Breast epithelium (tissue), 3 donors: ENCODE measurements at regions not wholly inside any gene's neighbourhood (a gene's known extent, or its start where the extent isn't known, plus 50 kb on each side); places are given as distances from the start of the nearest gene placed in this dataset.

Source experiments
- POLR2A ChIP-seq: fragments of 450-650 bp; IDR thresholded peaks from one replicate; pipeline ENCODE4 v1.6.1; 2016; ENCODE audit warnings: antibody characterized with exemption, mild to moderate bottlenecking, moderate library complexity
- POLR2AphosphoS5 ChIP-seq, 3 donors: sonication (generic); formaldehyde crosslinking; IDR thresholded peaks; one replicate each; pipeline ENCODE4 v1.6.1; 2017; ENCODE audit warnings: antibody characterized with exemption in 3 of 3
- TF ChIP-seq, protein P1 (sequence below), 3 donors: fragments of 450-650 bp; IDR thresholded peaks; one replicate each; pipeline ENCODE4 v1.5.1; 2016 to 2017; ENCODE audit warnings: antibody characterized with exemption in 3 of 3, mild to moderate bottlenecking in 3 of 3, moderate library complexity in 3 of 3

DNA sequence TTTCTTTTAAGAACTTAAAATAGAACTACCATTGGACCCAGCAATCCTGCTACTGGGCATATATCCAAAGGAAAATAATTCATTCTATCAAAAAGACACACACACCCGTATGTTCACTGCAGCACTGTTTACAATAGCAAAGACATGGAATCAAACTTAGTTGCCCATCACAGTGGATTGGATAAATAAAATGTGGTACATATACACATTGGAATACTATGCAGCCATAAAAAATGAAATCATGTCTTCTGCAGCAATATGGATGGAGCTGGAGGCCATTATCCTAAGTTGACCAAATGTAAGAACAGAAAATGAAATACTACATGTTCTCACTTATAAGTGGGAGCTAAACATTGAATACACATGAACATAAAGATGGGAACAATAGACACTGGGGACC lies 585.3 kb upstream of the USP24 start:
- TF ChIP-seq, protein P1, sequence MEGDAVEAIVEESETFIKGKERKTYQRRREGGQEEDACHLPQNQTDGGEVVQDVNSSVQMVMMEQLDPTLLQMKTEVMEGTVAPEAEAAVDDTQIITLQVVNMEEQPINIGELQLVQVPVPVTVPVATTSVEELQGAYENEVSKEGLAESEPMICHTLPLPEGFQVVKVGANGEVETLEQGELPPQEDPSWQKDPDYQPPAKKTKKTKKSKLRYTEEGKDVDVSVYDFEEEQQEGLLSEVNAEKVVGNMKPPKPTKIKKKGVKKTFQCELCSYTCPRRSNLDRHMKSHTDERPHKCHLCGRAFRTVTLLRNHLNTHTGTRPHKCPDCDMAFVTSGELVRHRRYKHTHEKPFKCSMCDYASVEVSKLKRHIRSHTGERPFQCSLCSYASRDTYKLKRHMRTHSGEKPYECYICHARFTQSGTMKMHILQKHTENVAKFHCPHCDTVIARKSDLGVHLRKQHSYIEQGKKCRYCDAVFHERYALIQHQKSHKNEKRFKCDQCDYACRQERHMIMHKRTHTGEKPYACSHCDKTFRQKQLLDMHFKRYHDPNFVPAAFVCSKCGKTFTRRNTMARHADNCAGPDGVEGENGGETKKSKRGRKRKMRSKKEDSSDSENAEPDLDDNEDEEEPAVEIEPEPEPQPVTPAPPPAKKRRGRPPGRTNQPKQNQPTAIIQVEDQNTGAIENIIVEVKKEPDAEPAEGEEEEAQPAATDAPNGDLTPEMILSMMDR (IDR thresholded peaks at IDR 0.05) = no peak
- no peak for TF ChIP-seq POLR2AphosphoS5 (IDR thresholded peaks at IDR 0.05)
- TF ChIP-seq POLR2A = no peak
